ENCODE measurements at regions not wholly inside any gene's neighbourhood (a gene's known extent, or its start where the extent isn't known, plus 50 kb on each side); places are given as distances from the start of the nearest gene placed in this dataset.

DNA sequence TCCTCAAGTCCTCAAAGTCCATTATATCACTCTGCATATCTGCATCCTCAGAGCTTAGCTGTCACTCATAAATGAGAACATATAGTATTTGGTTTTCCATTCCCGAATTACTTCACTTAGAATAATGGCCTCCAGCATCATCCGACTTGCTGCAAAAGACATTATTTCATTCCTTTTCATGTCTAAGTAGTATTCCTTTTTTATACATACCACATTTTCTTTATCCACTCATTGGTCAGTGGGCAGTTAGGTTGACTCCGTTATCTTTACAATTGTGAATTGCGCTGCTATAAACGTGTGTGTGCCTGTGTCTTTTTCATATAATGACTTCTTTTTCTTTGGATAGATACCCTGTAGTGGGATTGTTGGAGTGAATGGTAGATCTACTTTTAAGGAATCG is 117.2 kb downstream of the OR2K2 start:
- DNase-seq = no peak
- ATAC-seq = no peak
- intact Hi-C loops (cut with micrococcal nuclease) = no loop called here

DNA sequence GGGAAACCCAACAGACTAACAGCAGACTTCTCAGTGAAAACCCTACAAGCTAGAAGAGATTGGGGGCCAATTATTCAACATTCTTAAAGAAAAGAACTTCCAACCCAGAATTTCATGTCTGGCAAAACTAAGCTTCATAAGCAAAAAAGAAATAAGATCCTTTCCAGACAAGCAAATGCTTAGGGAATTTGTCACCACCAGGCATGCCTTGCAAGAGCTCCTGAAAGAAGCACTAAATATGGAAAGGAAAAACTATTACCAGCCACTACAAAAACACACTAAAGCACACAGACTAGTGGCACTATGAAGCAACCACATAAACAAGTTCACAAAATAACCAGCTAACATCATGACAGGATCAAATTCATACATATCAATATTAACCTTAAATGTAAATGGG is 131.1 kb downstream of the OR2K2 start:
- ATAC-seq (no peak), DNase-seq (no peak)
- intact Hi-C loops (cut with micrococcal nuclease) = no loop called here

GRCh38 chr9:111197256-111197655 is 132.8 kb downstream of the OR2K2 start:
- intact Hi-C loops (cut with micrococcal nuclease) = no loop called here
- ATAC-seq (no peak), DNase-seq (no peak)

- ATAC-seq (no peak), DNase-seq (no peak)
- intact Hi-C loops (cut with micrococcal nuclease) = no loop called here
These were observed 134.3 kb downstream of the OR2K2 start for GRCh38 chr9:111195766-111196165.

DNA sequence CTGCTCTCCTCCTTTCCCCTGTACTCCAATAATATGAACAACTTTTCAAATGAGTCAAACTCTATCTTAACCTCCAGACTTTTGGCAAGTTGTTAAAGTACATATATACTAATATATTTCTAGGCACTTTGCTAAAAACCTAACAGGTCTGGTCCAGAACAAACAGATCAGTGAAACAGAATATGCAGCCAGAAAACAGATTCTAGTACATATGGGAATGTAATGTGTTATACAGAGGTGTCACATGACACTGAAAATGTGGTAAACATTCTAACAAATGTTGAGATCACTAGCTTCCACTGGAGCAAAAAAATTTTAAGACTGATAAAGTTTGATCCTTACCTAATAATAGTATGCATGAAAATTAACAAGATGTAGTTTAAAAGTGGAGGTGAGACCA is 136.9 kb downstream of the OR2K2 start:
- DNase-seq (no peak), ATAC-seq (no peak)
- intact Hi-C loops (cut with micrococcal nuclease) = no loop called here

DNA sequence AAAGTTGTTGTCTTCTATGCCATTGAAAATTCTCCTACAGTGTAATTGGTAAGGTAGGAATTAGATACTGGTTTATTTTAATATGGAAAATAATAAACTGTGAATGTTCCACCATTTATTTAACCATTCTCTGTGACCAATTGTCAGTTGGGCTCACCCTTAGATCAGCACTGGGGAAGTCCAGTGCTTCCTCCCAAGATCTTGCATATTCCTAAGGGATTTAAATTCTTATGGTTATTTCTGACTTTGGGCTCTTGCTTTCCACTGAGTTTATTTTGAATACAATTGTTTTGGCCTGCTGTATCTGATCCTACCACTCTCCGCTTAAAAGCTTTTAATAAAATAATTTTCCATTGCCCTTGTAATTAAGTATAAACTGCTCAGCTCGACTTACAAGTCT is 137.4 kb downstream of the OR2K2 start:
- DNase-seq (no peak), ATAC-seq (no peak)
- intact Hi-C loops (cut with micrococcal nuclease) = no loop called here

- no peak for DNase-seq
- ATAC-seq = no peak
- intact Hi-C loops (cut with micrococcal nuclease) = no loop called here
These were observed 139.7 kb downstream of the OR2K2 start for GRCh38 chr9:111190347-111190746.

DNA sequence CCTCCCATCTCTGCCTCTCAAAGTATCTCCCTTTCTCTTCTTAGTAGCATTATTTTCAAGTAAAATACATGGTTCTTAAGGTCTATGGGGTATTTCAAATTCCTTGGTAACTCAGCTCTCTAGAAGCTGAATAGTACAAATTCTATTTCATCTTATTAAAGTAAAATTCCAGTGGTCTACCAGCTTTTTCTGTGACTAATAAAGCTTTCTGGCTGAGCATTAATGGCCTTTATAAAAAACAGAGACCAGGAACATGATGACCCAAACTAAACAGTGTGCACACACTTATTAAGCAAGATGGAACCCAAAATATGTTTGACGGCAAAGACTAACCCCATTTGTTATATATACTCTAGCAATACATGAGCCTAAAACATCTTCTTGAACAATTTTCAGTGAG is 142.6 kb downstream of the OR2K2 start:
- intact Hi-C loops (cut with micrococcal nuclease) = no loop called here

DNA sequence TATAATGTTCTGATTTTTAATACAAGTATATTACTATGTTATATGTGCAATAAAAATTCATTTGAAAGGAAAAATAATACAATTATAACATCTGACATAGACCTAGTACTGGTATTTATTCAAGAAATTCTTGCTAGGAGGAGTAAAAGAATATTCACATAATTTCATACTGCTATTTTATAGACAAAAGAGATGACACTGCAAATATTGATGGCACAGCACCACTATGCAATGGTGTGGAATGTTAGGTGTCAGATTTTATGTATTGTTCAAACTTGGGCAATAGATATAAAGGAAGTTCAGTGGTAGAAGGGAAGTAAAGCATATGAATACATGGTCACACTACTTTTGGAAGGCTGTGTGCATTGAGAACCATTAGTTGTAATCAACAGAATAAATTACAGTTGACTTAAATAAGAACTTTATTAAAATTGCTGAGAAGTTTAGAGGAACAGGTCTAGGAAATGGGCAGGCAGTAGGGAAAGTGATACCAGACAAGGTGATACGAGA is 143.9 kb downstream of the OR2K2 start:
- DNase-seq = no peak
- intact Hi-C loops (cut with micrococcal nuclease) = no loop called here
- ATAC-seq = no peak

More for the DNA sequence above, 142.6 kb downstream of the OR2K2 start:
- DNase-seq (no peak), ATAC-seq (no peak)

DNA sequence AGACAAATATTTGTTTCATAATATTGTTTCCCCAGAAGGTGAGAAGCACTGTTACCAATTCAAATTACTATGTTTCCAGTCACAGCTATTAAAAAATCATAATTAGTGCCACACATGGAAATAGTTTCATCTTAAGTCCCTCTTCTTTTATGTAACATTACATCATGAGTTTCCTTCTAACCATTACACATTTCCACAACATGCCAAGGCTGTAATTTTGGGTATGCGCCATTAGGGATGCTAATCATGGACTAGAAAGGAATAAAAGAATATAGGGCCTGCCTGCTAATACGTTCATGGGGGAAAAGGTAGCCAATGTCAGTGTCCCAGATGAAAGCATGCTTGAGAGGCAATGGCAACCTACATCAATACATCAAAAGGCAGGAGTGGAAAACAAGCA is 142.5 kb upstream of the LPAR1 start:
- ATAC-seq (no peak), DNase-seq (no peak)
- intact Hi-C loops (cut with micrococcal nuclease) = no loop called here

GRCh38 chr9:111179577-111179976 is 141.3 kb upstream of the LPAR1 start:
- DNase-seq (peak; percentile 41), ATAC-seq (no peak)

GRCh38 chr9:111178331-111179055 is 140.2 kb upstream of the LPAR1 start:
- intact Hi-C loops (cut with micrococcal nuclease) = no loop called here
- DNase-seq = no peak
- no peak for ATAC-seq

More at GRCh38 chr9:111179577-111179976, 141.3 kb upstream of the LPAR1 start:
- intact Hi-C loops (cut with micrococcal nuclease) = no loop called here

- no peak for DNase-seq
- intact Hi-C loops (cut with micrococcal nuclease) = no loop called here
- ATAC-seq = no peak
These were observed 138.2 kb upstream of the LPAR1 start for GRCh38 chr9:111176511-111176910.

- DNase-seq = no peak
- ATAC-seq = no peak
- intact Hi-C loops (cut with micrococcal nuclease) = no loop called here
These were observed 137.1 kb upstream of the LPAR1 start for GRCh38 chr9:111175350-111175749.

DNA sequence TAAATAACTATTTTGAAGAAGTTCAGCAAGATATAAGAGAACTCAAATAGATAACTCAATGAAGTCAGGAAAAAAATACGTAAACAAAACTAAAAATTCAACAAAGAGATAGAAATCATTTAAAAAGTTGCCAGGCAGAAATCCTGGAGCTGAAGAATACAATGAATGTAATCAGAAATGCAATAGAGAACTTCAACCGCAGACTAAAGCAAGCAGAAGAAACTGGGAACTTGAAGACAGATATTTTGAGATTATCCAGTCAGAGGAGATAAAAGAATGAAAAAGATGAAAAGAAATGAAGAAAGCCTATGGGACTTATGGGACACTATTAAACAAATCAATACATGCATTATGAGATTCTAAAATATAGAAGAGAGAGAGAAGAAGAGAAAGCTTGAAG is 129.1 kb upstream of the LPAR1 start:
- intact Hi-C loops (cut with micrococcal nuclease) = no loop called here
- ATAC-seq (no peak), DNase-seq (no peak)

- peak; percentile 88 for ATAC-seq
- intact Hi-C loops (cut with micrococcal nuclease) = no loop called here
- DNase-seq = no peak
These were observed 125.6 kb upstream of the LPAR1 start for GRCh38 chr9:111163716-111164389.

DNA sequence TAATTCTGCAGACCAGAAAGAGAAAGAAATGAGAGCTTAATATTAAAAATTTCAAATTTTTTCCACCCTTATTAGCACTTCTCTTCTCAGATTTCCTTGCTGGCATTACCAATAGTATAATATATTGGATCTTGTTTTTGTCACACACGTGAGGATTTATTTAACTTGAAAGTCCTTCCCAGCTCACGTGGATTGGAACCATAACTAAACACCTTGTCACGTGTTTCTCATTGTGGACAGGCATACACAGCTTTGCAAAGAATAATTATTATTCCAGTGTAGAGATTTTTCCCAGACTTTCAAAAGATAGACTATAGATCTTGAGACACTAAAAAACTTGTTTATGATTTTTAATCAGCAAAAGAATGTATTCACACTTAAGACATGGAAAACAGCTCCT is 123.8 kb upstream of the LPAR1 start:
- ATAC-seq (no peak), DNase-seq (no peak)
- intact Hi-C loops (cut with micrococcal nuclease) = no loop called here

- peak; percentile 72 for ATAC-seq
- DNase-seq = no peak
- intact Hi-C loops (cut with micrococcal nuclease) = no loop called here
These were observed 122.7 kb upstream of the LPAR1 start for GRCh38 chr9:111161015-111161415.

DNA sequence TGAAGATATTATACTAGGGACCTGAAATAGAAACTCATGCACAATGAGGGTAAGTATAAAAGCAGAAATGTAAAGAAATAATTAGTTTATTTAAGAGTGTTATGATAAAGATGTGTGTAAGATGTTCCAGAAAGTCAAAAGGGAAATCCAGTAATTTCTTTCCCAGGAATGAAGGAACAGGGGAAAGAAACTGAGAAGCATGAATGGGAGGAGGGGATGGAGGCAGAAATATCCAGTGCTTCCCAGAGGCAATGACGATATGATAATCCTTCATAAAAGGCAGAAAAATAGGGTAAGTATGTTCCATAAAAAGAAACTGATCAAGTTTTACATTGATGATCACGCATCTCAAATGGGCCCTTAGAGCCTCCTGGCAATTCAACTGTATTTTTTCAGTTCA is 120.7 kb upstream of the LPAR1 start:
- ATAC-seq = no peak
- intact Hi-C loops (cut with micrococcal nuclease) = no loop called here
- DNase-seq = no peak

DNA sequence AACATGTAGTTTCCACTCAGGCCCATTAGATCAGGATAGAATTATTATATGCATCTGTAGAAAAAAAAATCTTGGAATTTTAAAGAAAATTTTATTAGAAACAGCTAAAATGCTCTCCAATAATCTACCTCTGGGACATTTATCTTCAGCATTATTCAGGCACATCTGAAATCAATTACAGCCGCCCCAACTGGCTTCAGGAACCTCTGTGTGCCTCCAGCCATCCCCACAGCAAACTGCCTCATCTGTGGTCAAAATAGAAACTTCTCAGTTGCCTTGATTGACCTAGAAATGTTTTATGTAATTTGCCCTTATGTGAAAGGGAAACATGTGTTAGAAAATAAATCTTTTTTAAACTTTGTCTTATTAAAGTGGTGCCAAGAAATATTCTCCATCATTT is 120.1 kb upstream of the LPAR1 start:
- ATAC-seq (peak; percentile 43), DNase-seq (no peak)
- intact Hi-C loops (cut with micrococcal nuclease) = no loop called here

DNA sequence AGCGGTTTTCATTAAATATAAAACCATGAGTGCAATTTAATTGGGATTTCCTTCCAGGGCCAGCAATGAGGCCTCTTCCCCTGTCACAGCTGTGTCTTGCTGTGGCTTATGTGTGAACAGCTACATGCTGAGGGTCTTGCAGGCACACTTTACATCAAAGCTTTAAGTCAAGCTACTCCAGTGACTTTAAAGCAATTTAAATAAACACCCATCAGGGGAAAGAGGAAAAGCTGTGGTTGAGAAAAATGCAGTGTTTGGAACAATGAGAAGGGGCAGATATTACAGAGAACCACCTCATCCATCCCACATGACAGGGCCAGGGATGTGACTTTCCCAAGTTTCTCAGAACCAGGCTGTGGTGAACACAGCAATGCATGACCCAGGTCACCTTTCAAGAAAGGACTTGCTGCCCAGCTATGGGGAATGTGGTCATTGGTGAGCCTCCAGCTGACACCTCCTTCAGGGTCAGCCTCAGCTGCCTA is 115.9 kb upstream of the LPAR1 start:
- ATAC-seq (no peak), DNase-seq (no peak)
- intact Hi-C loops (cut with micrococcal nuclease) = no loop called here

Data from left ventricle myocardium superior (tissue), 1 donor.